ENCODE measurements at regions not wholly inside any gene's neighbourhood (a gene's known extent, or its start where the extent isn't known, plus 50 kb on each side); places are given as distances from the start of the nearest gene placed in this dataset.

- CTCF ChIA-PET = no interaction called here
- DNase-seq (ENCODE audit: low read depth in 1 of 2, low spot score in 1 of 2) = no peak
- no peaks in the 10 kb centered on the region for H3K4me1 ChIP-seq
- H3K4me2 ChIP-seq = no peak overlapping the region
- ATAC-seq = no peak
- no peak for TF ChIP-seq KDM5A (IDR thresholded peaks at IDR 0.05)
- no peak overlapping the region for H3K4me3 ChIP-seq
- H3K27ac ChIP-seq = no peak overlapping the region
- H3K9me3 ChIP-seq = no peaks in the 10 kb centered on the region; the same call in 2 of the 3 replicates
- no peak for FAIRE-seq
- POLR2A ChIA-PET = no interaction called here
- WGBS (ENCODE audit: missing lambda C conversion rate) = 30% methylated on average over 4 of the region's 4 CpGs
Observed at GRCh38 chr6:167538746-167539145, 213.9 kb downstream of the TTLL2 start.

GRCh38 chr6:167540796-167541195, 215.9 kb downstream of the TTLL2 start:
- Histone ChIP-seq H3K27ac (no peak overlapping the region), H3K4me1 (no peaks in the 10 kb centered on the region), H3K4me3 (no peak overlapping the region), H3K4me2 (no peak overlapping the region), H3K9me3 (no peaks in the 10 kb centered on the region; the same call in 2 of the 3 replicates)
- POLR2A ChIA-PET = no interaction called here
- ATAC-seq (no peak), FAIRE-seq (no peak), DNase-seq (ENCODE audit: low read depth in 1 of 2, low spot score in 1 of 2) (no peak)
- CTCF ChIA-PET = interaction anchor here (0.6 kb wide), 1 partner anchor 275 kb away, joined by 5 read pairs; no protein-coding TSS in a partner anchor
- TF ChIP-seq PBX3 (IDR thresholded peaks at IDR 0.05) (no peak), ZFP36 (IDR thresholded peaks at IDR 0.05; ENCODE audit: borderline replicate concordance, partially characterized antibody) (no peak), KDM5A (IDR thresholded peaks at IDR 0.05) (no peak), CBX8 (IDR thresholded peaks at IDR 0.05) (no peak), HES2 (IDR thresholded peaks at IDR 0.05) (no peak), JUNB (IDR thresholded peaks at IDR 0.05) (no peak), HOXB5 (CRISPR knock-in tag; IDR thresholded peaks at IDR 0.05) (no peak), CTCF (IDR thresholded peaks at IDR 0.05) (no peak), HOXA7 (CRISPR knock-in tag; IDR thresholded peaks at IDR 0.05) (no peak), POLR2A (IDR thresholded peaks at IDR 0.05; ENCODE audit: low read length) (no peak), KDM1A (IDR thresholded peaks at IDR 0.05; ENCODE audit: low read depth) (no peak), RNF2 (IDR thresholded peaks at IDR 0.05; ENCODE audit: borderline replicate concordance, low read depth) (no peak), MAZ (IDR thresholded peaks at IDR 0.05; ENCODE audit: borderline replicate concordance, low read depth, low read length) (no peak), EHF (CRISPR knock-in tag; IDR thresholded peaks at IDR 0.05) (no peak)
- 61% methylated on average over 7 of the region's 7 CpGs for WGBS (ENCODE audit: missing lambda C conversion rate)

GRCh38 chr6:167541544-167541943, 216.7 kb downstream of the TTLL2 start:
- no peak for ATAC-seq

More at GRCh38 chr6:167541544-167541943, 216.7 kb downstream of the TTLL2 start:
- H3K4me3 ChIP-seq = no peak overlapping the region
- no peak overlapping the region for H3K27ac ChIP-seq
- H3K4me2 ChIP-seq = no peak overlapping the region
- no peaks in the 10 kb centered on the region; the same call in 2 of the 3 replicates for H3K9me3 ChIP-seq
- CTCF ChIA-PET = no interaction called here
- DNase-seq (ENCODE audit: low read depth in 1 of 2, low spot score in 1 of 2) = no peak
- WGBS (ENCODE audit: missing lambda C conversion rate) = 64% methylated on average over 6 of the region's 6 CpGs
- FAIRE-seq = no peak
- TF ChIP-seq HOXB5 (CRISPR knock-in tag; IDR thresholded peaks at IDR 0.05) = no peak
- no peak for TF ChIP-seq GATA3 (IDR thresholded peaks at IDR 0.05; ENCODE audit: borderline replicate concordance)
- no peak for TF ChIP-seq RNF2 (IDR thresholded peaks at IDR 0.05; ENCODE audit: borderline replicate concordance, low read depth)
- TF ChIP-seq REST (IDR thresholded peaks at IDR 0.05) = no peak
- no peak for TF ChIP-seq EHF (CRISPR knock-in tag; IDR thresholded peaks at IDR 0.05)
- no peak for TF ChIP-seq HEYL (CRISPR knock-in tag; IDR thresholded peaks at IDR 0.05)
- no peak for TF ChIP-seq ESRRA (IDR thresholded peaks at IDR 0.05; ENCODE audit: borderline replicate concordance, low read length)
- no peak for TF ChIP-seq NR3C1 (IDR thresholded peaks at IDR 0.05)
- no peak for TF ChIP-seq SREBF2 (IDR thresholded peaks at IDR 0.05)
- no peak for TF ChIP-seq ELK1 (IDR thresholded peaks at IDR 0.05; ENCODE audit: low read depth, low read length)
- no peak for TF ChIP-seq EHMT2 (IDR thresholded peaks at IDR 0.05; ENCODE audit: low read depth)
- TF ChIP-seq TFCP2L1 (CRISPR knock-in tag; IDR thresholded peaks at IDR 0.05) = no peak
- TF ChIP-seq USF2 (IDR thresholded peaks at IDR 0.05) = no peak
- H3K4me1 ChIP-seq = no peaks in the 10 kb centered on the region
- POLR2A ChIA-PET = no interaction called here

Measured in A549 (cell line).